GM19452 (cell line): ENCODE measurements at regions not wholly inside any gene's neighbourhood (a gene's known extent, or its start where the extent isn't known, plus 50 kb on each side); places are given as distances from the start of the nearest gene placed in this dataset.
"Not testable (repeated sequence)": the region's sequence is repeated elsewhere in the genome, so short reads cannot be mapped to it uniquely, and the experiment has no call there.

ENCODE experiments used
- ATAC-seq: cut with Tn5 transposase; IDR thresholded peaks from one replicate; pipeline ENCODE4 v1.9.1; 2021; ENCODE audit not compliant: unreplicated experiment

DNA sequence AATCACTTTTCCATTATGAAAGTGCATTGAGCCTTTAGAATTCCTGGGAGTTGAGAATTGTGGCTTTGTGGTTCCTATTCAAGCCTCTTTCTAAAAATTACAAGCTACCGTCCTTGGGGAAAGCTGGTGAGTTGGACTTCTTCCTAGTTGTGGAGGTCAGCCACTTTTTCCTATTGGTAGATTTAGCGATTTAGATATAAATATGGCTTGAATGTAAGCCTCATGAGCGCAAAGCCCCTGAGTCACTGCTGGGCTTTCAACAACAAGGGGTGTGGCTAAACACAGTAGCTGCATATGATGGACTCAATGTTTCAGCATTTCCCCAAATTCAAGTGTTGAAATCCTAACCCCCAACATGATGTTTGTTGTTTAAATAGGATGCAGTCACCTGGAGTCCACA is 150.0 kb upstream of the IGFBP3 start:
- ATAC-seq: no peak

DNA sequence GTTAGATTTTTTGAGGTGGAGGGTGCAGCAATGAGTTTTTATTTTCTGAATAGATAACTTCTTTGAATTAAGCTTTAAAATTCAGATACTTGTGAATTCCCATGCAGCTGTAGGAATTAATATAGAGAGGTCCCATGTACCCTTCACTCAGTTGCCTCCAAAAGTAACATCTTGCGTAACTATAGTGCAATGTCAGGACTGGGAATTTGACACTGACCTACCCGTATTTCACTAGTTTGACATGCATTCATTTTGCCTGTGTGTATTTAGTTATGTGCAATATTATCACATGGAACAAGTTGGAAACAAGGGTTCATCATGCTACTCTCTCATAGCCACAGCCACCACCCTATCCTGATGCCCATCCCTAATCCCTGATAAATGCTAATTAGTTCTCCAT is 147.1 kb upstream of the IGFBP3 start:
- no peak for ATAC-seq

GRCh38 chr7:46059308-46060020 is 138.4 kb upstream of the IGFBP3 start:
- no peak for ATAC-seq

DNA sequence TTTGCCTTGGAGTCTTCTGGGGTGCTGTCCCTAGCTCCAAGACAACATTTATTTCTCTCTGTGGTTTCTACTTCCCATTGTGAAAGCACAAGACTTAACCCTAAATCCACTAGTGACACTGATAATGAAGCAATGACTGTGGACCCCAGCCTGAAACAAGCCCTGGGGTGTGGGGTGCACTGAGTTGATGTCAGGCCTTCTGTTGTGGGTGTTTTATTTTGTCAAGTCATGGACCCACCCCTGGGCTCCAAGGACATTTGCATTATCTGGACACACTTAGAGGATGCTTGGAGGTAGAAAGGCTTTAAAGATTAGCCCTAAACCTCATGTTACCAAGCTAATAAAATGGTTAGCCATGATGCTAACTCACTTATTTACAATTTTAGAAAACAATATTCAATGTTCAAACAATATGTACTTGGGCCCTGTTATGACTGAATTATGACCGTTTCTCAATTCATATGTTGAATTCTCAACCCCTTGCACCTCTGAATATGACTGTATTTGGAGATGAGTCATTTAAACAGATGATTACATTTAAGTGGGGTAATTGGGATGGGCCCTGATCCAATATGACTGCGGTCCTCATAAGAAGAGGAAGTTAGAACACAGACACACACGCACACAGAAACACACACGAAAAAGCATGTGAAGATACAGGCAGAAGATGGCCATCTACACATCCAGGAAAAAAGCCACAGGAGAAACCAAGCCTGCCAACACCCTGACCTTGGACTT is 137.2 kb upstream of the IGFBP3 start:
- no peak for ATAC-seq

DNA sequence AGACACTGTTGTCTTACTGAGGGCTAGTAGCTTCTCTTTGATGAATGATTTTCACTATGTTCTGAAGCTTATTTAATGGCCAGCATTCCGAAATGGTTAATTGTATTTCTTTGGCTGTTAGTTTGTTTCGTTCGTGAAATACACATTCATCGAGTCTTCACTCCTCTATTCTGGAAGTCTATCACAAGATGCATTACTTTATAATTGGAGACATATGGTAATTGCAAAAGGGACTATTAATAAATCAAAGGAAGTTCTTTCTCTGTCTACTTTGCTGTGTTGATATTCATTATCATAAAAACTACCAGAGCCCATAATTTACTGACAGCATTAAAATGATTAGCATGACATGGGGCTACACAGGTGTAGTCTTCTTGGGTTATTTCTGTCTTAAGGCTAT is 133.8 kb upstream of the IGFBP3 start:
- ATAC-seq: no peak

DNA sequence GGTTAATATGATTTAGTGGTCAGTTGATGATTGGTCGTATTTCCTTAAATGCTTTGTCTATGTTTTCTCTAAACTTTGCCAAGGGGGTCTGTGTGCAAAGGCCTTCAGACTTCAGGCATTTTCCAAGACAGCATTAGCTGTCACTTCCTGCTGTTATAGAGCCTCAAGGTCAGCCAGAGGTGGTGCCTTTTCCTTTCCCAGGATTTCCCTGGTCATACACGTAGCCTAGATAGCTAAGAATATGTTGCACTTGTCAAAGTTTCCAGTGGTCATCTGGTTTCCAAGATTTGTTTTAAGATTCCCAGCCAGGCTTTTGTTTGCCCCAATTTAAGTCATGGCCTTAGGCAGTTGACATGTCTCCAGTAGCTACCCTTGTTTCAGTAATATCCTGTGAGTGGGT is 133.2 kb upstream of the IGFBP3 start:
- no peak for ATAC-seq

DNA sequence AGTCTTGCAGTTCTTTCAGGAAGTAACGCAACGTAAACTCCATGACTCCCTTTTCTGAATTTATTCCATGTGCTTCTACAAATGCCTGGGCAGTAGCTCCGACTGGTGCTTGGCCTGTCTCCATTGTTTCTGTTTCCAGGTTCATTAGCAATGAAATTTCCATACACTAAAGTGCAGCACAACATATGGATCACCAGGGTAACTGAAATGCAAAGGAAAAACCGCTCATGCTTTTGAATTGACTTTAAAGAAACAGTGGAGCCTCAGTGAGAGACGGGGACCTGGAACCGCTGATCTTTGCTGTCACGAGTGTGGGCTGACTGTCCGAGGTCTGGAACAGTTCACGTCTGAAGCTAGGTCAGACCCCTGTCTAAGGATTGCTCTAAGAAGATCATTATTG is 126.5 kb upstream of the IGFBP3 start:
- no peak for ATAC-seq

GRCh38 chr7:46043338-46043737 is 122.3 kb upstream of the IGFBP3 start:
- not testable (repeated sequence) for ATAC-seq

DNA sequence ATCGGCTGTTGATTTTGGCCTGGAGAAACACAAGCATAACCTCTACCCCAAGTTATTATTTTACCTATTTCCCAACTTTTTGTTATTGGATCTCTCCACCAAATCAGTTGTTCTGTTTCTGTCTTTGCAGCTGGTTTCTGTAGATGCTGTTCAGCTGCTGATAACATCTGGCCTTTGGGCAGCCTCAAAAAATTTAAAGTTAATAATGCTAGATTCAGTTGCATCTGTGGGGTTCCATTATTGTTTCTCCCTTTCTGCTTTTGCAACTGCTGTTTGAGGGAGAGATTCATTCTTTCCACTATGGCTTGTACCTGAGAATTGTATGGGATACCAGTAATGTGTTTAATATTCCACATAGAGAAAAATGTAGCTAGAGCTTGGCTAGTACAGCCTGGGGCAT is 118.7 kb upstream of the IGFBP3 start:
- ATAC-seq: not testable (repeated sequence)

GRCh38 chr7:46035166-46035565 is 114.1 kb upstream of the IGFBP3 start:
- no peak for ATAC-seq

GRCh38 chr7:46034056-46034768 is 113.1 kb upstream of the IGFBP3 start:
- ATAC-seq: no peak

GRCh38 chr7:46033592-46033991 is 112.5 kb upstream of the IGFBP3 start:
- no peak for ATAC-seq

GRCh38 chr7:46032942-46033341 is 111.9 kb upstream of the IGFBP3 start:
- ATAC-seq: no peak

- no peak for ATAC-seq
These were observed 111.3 kb upstream of the IGFBP3 start for GRCh38 chr7:46032353-46032752.

DNA sequence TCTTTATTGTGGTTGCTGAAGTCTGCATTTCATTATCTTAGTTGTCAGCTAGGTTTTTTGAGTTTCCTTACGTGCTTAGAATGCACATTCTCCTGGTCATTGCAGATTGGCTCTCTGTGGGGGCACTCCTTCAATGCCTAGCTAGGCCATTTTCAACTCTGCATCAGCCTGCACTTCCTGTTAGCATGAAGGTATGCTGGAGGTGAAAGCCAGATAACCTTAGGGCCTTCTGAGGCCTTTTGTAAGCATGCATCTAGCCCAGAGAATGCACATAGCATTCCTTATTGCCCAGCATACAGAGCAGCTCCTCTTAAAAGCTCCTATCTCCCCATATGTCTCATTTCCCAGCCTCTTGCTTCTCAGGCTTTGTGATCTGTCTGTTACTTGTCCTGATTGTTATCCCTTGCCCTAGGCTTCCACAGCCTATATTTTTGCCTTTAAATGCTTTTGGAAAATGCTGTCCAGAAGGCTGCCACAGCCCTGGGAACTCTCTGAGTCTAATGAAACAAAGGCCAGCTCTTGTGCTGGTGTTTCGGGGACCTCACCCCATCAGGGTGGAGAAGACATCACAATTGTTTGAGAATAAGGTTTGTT is 108.1 kb upstream of the IGFBP3 start:
- no peak for ATAC-seq

GRCh38 chr7:46028246-46028645 is 107.2 kb upstream of the IGFBP3 start:
- ATAC-seq: no peak

DNA sequence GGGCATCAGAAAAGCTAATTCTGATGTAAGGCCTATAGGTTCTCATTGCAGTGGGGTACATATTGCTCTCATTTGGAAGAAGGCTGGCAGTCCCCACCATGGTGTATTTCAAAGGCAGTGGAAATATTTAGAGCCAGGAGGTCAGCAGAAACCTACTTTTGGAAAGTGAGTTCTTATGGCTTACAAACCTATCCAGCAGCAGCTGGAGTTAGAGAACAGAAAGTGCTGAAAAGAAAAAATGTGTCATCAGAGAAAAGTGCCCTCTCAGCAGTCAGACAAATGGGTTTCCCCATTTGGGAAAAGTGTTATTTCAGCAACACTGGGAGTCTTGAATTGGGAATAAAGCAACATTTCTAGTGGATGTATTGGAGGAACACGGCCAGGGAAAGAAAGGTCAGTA is 105.7 kb upstream of the IGFBP3 start:
- ATAC-seq: no peak

- no peak for ATAC-seq
These were observed 103.3 kb upstream of the IGFBP3 start for GRCh38 chr7:46024263-46024916.

DNA sequence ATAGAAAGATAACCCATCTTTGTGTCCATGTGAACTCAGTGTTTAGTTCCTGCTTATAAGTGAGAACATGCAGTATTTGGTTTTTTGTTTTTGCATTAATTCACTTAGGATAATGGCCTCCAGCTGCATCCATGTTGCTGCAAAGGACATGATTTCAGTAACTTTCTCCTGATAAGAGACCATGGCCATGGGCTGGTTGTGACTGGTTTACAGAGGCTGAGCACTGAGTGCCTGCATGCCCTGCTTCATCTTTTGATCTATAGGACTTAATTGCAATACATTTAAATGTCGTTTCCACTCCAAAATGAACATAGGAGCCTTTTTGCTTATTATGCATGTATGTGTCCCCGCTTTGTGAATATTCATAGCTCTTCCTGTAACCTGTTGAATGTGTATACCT is 101.3 kb upstream of the IGFBP3 start:
- ATAC-seq: no peak

DNA sequence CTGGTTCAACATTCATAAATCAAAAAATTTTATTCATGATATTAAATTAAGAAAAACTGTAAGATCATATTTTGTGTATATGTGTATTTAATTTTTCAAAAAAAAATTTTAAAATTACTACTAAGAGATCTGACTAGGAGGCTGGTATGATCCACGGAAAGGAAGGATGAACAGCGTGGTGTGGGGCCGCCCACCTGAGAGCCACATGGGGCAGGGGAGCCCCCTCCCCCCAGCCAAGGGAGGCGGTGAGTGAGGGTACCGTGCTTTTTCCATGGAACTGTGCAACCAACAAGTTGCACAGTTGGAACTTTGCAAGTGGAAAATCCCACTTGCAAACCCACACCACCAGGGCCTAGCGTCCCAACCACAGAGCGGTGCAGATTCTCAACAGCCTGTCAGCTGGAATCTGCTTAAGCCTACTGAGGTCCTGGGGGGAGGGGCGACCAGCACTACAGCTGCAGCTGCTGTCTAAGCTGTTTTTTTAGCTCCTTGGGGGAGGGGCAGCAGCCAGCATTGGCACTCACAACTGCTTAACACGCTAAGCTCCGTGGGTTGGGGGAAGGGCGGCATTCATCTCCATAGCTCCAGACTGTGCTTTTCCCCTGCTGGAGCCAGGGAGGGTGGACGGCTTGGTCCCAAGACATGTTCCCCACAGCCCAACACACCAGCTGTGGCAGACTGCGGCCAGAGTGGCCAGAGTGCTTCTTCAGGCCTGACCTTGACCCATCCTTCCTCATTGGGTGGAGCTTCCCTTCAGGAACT is 94.2 kb upstream of the IGFBP3 start:
- no peak for ATAC-seq
